GM12875 (cell line): ENCODE measurements at regions not wholly inside any gene's neighbourhood (a gene's known extent, or its start where the extent isn't known, plus 50 kb on each side); places are given as distances from the start of the nearest gene placed in this dataset.

Experiments
- H3K4me3 ChIP-seq: one replicate; pipeline ENCODE4 v1.5.1; 2011; ENCODE audit warnings: low read depth, low read length, control low read depth
- TF ChIP-seq, protein P1 (sequence below): IDR thresholded peaks from 2 replicates; pipeline ENCODE4 v1.5.1; 2011; ENCODE audit warnings: low read depth, mild to moderate bottlenecking, control low read depth, inconsistent platforms, low read length, moderate library complexity, borderline replicate concordance; ENCODE audit not compliant: insufficient read depth

DNA sequence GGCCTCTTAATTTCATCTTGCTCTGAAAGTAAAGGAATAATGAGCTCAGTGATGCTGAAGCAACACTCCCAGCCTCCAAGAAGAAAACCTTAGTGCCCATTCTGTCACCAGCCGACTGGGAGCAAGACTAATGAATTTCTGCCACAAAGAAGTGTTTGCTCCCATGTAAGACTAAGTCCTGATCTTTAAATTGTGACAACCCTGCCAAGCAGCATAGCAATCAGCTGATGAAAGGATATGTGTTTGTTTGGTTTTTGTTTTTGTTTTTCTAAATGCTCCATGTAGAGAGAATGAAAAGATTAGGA, 113.7 kb upstream of the PALMD start:
- H3K4me3 ChIP-seq: no peak overlapping the region
- TF ChIP-seq, protein P1, sequence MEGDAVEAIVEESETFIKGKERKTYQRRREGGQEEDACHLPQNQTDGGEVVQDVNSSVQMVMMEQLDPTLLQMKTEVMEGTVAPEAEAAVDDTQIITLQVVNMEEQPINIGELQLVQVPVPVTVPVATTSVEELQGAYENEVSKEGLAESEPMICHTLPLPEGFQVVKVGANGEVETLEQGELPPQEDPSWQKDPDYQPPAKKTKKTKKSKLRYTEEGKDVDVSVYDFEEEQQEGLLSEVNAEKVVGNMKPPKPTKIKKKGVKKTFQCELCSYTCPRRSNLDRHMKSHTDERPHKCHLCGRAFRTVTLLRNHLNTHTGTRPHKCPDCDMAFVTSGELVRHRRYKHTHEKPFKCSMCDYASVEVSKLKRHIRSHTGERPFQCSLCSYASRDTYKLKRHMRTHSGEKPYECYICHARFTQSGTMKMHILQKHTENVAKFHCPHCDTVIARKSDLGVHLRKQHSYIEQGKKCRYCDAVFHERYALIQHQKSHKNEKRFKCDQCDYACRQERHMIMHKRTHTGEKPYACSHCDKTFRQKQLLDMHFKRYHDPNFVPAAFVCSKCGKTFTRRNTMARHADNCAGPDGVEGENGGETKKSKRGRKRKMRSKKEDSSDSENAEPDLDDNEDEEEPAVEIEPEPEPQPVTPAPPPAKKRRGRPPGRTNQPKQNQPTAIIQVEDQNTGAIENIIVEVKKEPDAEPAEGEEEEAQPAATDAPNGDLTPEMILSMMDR: no peak

DNA sequence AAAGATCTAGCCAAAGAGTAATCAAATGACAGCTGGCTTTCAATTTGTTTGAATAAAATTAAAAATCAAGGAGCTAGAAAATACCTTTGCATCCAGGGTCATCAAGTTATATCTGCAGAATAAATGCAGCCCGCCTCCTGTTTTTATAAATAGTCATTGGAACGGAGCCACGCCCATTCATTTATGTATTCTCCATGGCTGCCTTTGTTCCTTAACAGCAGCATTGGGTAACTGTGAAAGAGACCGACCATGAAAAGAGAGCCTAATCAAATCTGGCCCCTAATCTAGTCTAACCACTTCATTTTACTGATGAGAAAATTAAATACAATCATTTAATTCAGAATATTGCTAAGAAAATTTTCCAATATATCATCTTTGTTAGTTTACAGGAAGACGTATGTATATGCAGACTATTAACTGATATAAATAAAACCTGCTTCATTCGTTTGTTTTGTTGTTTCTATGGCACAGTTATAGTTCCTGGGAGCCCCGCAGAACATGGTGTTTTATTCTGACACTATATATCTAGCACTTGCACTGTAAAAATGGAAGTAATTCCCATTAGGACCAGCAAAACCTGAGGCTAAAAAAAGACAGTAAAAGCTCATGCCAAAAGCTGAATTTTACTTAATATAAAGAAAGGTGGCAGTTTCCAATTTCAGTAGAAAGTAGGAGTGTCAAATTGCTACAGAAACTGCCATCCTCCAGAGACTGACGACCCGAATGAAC, 111.8 kb upstream of the PALMD start:
- H3K4me3 ChIP-seq: no peak overlapping the region
- TF ChIP-seq, protein P1: no peak

DNA sequence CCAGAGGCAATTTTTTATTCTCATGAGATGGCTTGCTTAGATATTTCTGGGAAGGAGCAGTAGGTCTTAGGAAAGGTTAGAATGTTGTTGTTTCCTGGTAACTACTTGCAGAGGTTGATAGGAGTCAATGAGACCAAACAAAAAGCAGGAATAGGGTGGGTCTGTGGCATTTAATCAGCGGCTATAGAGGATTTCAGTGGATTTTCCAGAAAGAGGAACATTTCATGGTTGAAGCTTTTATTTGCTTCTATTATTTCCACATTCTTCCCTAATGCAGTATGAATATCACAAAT, 111.3 kb upstream of the PALMD start:
- TF ChIP-seq, protein P1: no peak
- no peak overlapping the region for H3K4me3 ChIP-seq

DNA sequence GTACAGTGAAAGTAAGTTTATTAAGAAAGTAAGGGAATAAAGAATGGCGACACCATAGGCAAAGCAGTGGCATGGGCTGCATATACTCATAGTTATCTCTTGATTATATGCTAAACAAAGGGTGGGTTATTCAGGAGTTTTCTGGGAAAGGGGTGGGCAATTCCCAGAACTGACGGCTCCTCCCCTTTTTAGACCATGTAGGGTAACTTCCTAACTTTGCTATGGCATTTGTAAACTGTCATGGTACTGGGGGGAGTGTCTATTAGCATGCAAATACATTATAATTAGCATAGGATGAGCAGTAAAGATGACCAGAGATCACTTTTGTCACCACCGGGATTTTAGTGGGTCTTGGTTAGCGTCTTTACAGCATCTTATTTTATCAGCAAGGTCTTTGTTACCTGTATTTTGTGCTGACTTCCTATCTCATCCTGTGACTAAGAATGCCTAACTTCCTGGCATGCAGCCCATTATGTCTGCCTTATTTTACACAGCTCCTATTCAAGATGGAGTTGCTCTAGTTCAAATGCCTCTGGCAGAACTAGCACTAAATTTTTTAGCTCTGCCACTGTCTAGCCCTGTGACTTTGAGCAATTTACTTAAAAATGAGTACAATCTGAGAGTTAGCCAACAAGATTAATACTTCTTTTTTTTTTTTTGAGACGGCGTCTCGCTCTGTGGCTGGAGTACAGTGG, 110.3 kb upstream of the PALMD start:
- no peak overlapping the region for H3K4me3 ChIP-seq
- TF ChIP-seq, protein P1: no peak

DNA sequence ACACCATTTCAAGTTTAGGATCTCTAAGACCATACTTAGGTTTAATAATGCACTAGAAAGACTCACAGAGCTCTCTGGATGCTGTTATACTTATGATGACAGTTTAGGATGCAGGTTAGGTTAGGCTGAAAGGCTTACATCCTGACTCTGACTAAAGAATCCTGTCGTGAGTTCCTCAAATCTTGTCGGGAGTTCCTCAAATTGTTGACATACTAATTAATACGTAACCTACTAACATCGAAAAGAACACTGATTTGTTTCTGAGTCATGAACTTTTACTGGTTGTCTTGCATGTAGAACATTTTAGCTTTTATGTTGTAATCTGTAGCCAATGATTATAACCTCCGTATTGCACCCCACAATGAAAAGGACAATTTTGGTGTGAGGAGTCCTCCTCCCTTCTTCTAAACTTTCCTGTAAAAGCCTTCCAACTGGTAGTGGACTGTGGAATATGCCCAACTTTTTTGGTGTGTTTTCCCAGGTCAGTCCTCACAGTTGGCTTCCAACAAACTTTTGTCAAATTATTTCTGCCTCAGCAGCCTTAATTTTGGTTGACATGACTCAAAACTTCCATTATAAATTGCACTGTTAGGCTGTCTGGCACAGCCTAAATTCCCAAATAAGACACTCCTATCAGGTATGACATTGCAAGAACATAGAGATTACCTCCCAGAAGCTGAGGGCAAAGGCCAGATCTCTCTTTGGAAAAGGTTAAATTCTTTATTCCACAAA, 107.9 kb upstream of the PALMD start:
- TF ChIP-seq, protein P1: no peak
- H3K4me3 ChIP-seq: no peak overlapping the region

DNA sequence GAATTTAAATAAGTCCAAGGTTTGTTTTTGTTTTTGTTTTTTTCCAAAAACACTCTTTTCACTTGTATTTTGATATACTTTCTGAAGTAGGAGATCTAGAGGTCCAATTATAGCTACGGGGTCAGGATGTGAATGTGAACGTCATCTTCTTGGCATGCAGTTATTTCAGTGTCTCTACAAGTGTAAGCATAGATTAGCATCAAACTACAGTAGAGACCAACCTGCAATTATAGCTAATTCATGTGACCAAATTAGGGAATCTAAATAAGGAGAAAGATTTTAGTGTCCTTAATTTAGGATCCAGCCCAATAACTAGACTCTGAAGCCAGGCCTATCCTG, 107.3 kb upstream of the PALMD start:
- no peak overlapping the region for H3K4me3 ChIP-seq
- TF ChIP-seq, protein P1: no peak

DNA sequence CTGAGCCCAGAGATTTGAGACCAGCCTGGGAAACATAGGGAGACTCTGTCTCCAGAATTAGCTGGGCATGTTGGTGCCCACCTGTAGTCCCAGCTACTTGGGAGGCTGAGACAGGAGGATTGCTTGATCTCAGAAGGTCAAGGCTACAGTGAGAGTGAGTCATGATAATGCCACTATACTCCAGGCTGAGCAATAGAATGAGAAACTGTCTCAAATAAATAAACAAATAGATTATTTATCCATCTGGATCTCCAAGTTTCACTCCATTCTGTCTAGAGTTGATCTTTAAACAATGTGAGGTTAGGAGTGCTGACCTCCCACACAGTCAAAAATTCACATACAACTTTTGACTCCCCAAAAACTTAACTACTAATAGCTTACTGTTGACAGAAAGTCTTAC, 106.8 kb upstream of the PALMD start:
- H3K4me3 ChIP-seq: no peak overlapping the region
- TF ChIP-seq, protein P1: no peak
